OCI-LY7 (cell line): ENCODE measurements at regions not wholly inside any gene's neighbourhood (a gene's known extent, or its start where the extent isn't known, plus 50 kb on each side); places are given as distances from the start of the nearest gene placed in this dataset.

Experiments used
- BruUV-seq: library from RNA; stranded (reverse); fragments of 400-500 nt; replicated peaks from 2 replicates; lab custom pipeline; 2021; lab: Mats Ljungman, UMichigan
- CTCF ChIA-PET: fragments of 300-600 bp; sonication (Branson Sonifier 250); formaldehyde crosslinking; loops from one replicate; lab custom pipeline; 2022; ENCODE audit warnings: antibody characterized with exemption; ENCODE audit not compliant: unreplicated experiment; lab: Charles Lee
- POLR2A ChIA-PET: fragments of 300-600 bp; sonication (Branson Sonifier 250); formaldehyde crosslinking; loops from one replicate; lab custom pipeline; 2022; ENCODE audit warnings: antibody characterized with exemption; lab: Charles Lee
- DNase-seq: peaks from one replicate; pipeline ENCODE4 v3.0.0-alpha.2; 2015; ENCODE audit warnings: low spot score
- H2AFZ ChIP-seq: fragments of 200-600 bp; sonication (generic), shearing (Covaris generic); 2 replicates; pipeline ENCODE4 v1.6.1; 2014; ENCODE audit warnings: mild to moderate bottlenecking, antibody characterized with exemption, low read length, moderate library complexity
- H3K27ac ChIP-seq: fragments of 200-600 bp; sonication (generic); 2 replicates; pipeline ENCODE4 v1.5.1; 2014; ENCODE audit warnings: mixed run types, low read depth, mild to moderate bottlenecking, moderate library complexity, low read length, inconsistent platforms; ENCODE audit not compliant: poor library complexity, severe bottlenecking
- H3K36me3 ChIP-seq: fragments of 200-600 bp; sonication (generic); 2 replicates; pipeline ENCODE4 v1.6.1; 2014; ENCODE audit warnings: mild to moderate bottlenecking, antibody characterized with exemption, low read length, moderate library complexity, mixed read lengths; ENCODE audit not compliant: insufficient read depth
- H3K4me1 ChIP-seq: fragments of 200-600 bp; sonication (generic); 2 replicates; pipeline ENCODE4 v1.5.1; 2014; ENCODE audit warnings: mild to moderate bottlenecking, low read length; ENCODE audit not compliant: insufficient read depth, poor library complexity, severe bottlenecking
- H3K4me2 ChIP-seq: fragments of 200-600 bp; sonication (generic); 2 replicates; pipeline ENCODE4 v1.6.1; 2014; ENCODE audit warnings: mild to moderate bottlenecking, low read length
- H3K4me3 ChIP-seq: fragments of 200-600 bp; sonication (generic); 2 replicates; pipeline ENCODE4 v1.5.1; 2014; ENCODE audit warnings: mild to moderate bottlenecking, low read depth, low read length; ENCODE audit not compliant: poor library complexity, severe bottlenecking
- H3K79me2 ChIP-seq: fragments of 200-600 bp; sonication (generic); 2 replicates; pipeline ENCODE4 v1.6.1; 2016; ENCODE audit warnings: low read depth, mild to moderate bottlenecking, low read length, moderate library complexity, mixed read lengths; ENCODE audit not compliant: insufficient read depth
- H3K9me2 ChIP-seq: fragments of 200-600 bp; sonication (generic); 2 replicates; pipeline ENCODE4 v1.6.1; 2016; ENCODE audit warnings: mild to moderate bottlenecking, low read length, mixed read lengths; ENCODE audit not compliant: insufficient read depth
- H3K9me3 ChIP-seq: fragments of 200-600 bp; sonication (generic); 2 replicates; pipeline ENCODE4 v1.6.1; 2014; ENCODE audit warnings: mild to moderate bottlenecking, mixed run types, low read length, mixed read lengths
- H4K20me1 ChIP-seq: fragments of 200-600 bp; sonication (generic); 2 replicates; pipeline ENCODE4 v1.6.1; 2014; ENCODE audit warnings: mild to moderate bottlenecking, antibody characterized with exemption, low read length, moderate library complexity, mixed read lengths; ENCODE audit not compliant: insufficient read depth
- CTCF ChIP-seq: fragments of 200-600 bp; sonication (generic); conservative IDR thresholded peaks from 2 replicates; pipeline ENCODE4 v1.5.1; 2014; ENCODE audit warnings: mild to moderate bottlenecking, antibody characterized with exemption, low read length, moderate library complexity, mixed read lengths
- EZH2phosphoT487 ChIP-seq: fragments of 200-600 bp; sonication (generic); IDR thresholded peaks from 2 replicates; pipeline ENCODE4 v1.6.1; 2018; ENCODE audit warnings: low read depth, borderline replicate concordance, mild to moderate bottlenecking, mixed run types, antibody characterized with exemption, low read length, moderate library complexity, mixed read lengths
- intact Hi-C: fragments of 100-400 bp; cut with micrococcal nuclease; formaldehyde crosslinking; loops from one replicate; pipeline ENCODE4 v1.10.0; 2022; ENCODE audit not compliant: unreplicated experiment

DNA sequence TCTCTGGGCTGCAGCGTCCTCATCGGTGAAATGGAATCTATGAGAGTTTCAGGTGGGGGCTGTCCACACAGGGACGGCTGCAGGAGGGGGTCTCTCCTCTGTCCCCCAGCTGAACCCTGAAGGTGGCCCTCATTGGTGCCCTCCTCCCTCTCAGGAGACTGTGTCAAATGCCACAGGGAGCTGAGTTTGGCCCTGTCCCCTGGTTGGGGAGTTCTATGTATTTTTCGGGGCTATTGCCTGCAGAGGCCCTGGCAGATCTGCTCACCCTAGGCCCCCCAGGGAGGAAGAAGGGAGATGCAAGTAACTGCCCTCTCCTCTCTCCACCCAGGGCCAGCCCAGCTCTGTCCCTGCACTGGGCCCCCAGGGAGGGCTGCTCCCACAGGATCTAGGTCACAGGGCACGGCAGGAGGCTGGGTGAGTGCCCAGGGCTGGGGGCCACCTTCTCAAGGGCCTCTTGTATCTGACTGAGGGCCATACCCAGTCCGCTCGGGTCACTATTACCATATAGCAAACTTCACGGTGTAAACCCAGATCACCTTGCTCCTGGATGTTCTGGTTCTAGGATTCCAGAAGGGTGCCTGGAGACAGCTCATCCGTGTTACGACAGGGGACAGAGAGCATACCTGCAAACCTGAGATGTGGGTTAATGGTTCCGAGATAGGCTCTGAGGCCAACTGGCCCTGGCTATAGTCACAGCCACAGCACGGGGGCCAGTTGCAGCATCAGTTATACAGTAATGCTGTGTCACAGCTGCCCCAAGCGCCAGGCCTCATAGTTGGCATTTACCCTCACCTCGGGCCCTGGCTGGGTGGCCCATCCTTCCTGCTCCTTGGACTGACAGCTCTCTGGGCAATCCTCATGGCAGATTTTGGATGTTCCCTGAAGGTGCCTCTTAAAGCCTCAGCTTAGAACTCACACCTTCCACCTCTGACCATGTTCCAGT is 102.4 kb upstream of the PRR23E start:
- H3K4me3 ChIP-seq = no peak overlapping the region
- H3K27ac ChIP-seq = no peak overlapping the region
- no peaks in the 10 kb centered on the region for H3K79me2 ChIP-seq
- peak overlapping the region; percentile 12; the same call in 1 of the 2 replicates for H3K4me2 ChIP-seq
- DNase-seq = no peak
- peaks cover 20% of the 10 kb centered on the region for H3K4me1 ChIP-seq
- H2AFZ ChIP-seq = no peak overlapping the region
- no peaks in the 10 kb centered on the region for H3K9me2 ChIP-seq
- H3K36me3 ChIP-seq = no peaks in the 10 kb centered on the region
- intact Hi-C loops = no loop called here
- H3K9me3 ChIP-seq = no peaks in the 10 kb centered on the region
- POLR2A ChIA-PET = interaction anchor here (1.0 kb wide), 1 partner anchor 339 kb away, joined by 3 read pairs; no protein-coding TSS in a partner anchor
- no peaks in the 10 kb centered on the region for H4K20me1 ChIP-seq
- no TSS peak for BruUV-seq
- no peak for TF ChIP-seq EZH2phosphoT487
- TF ChIP-seq CTCF = no peak
- CTCF ChIA-PET = no interaction called here

GRCh38 chr3:127091376-127091775 is 101.6 kb upstream of the PRR23E start:
- ChIA-PET CTCF (no interaction called here), POLR2A (interaction anchor here (1.0 kb wide), 1 partner anchor 338 kb away, joined by 3 read pairs; no protein-coding TSS in a partner anchor)
- Histone ChIP-seq H3K9me3 (no peaks in the 10 kb centered on the region), H3K4me1 (peaks cover 20% of the 10 kb centered on the region), H4K20me1 (no peaks in the 10 kb centered on the region), H3K4me2 (peak overlapping the region; percentile 12; the same call in 1 of the 2 replicates), H3K79me2 (no peaks in the 10 kb centered on the region), H3K9me2 (no peaks in the 10 kb centered on the region), H2AFZ (no peak overlapping the region), H3K4me3 (no peak overlapping the region), H3K36me3 (no peaks in the 10 kb centered on the region), H3K27ac (no peak overlapping the region)
- DNase-seq = peak; percentile 26
- intact Hi-C loops = no loop called here
- BruUV-seq = no TSS peak
- TF ChIP-seq CTCF = no peak; the same call in 1 of the 2 replicates
- no peak for TF ChIP-seq EZH2phosphoT487

- ChIA-PET POLR2A (no interaction called here), CTCF (no interaction called here)
- H3K27ac ChIP-seq = no peak overlapping the region
- no peak for DNase-seq
- BruUV-seq = no TSS peak
- no peaks in the 10 kb centered on the region for H3K9me2 ChIP-seq
- TF ChIP-seq EZH2phosphoT487 (no peak), CTCF (no peak)
- peaks cover 20% of the 10 kb centered on the region for H3K4me1 ChIP-seq
- intact Hi-C loops = no loop called here
- H3K9me3 ChIP-seq = no peaks in the 10 kb centered on the region
- no peak overlapping the region for H3K4me2 ChIP-seq
- H3K36me3 ChIP-seq = no peaks in the 10 kb centered on the region
- H4K20me1 ChIP-seq = no peaks in the 10 kb centered on the region
- no peak overlapping the region for H2AFZ ChIP-seq
- no peaks in the 10 kb centered on the region for H3K79me2 ChIP-seq
- no peak overlapping the region for H3K4me3 ChIP-seq
These were observed 100.6 kb upstream of the PRR23E start for GRCh38 chr3:127092368-127092767.
